ENCODE measurements at regions not wholly inside any gene's neighbourhood (a gene's known extent, or its start where the extent isn't known, plus 50 kb on each side); places are given as distances from the start of the nearest gene placed in this dataset.

DNA sequence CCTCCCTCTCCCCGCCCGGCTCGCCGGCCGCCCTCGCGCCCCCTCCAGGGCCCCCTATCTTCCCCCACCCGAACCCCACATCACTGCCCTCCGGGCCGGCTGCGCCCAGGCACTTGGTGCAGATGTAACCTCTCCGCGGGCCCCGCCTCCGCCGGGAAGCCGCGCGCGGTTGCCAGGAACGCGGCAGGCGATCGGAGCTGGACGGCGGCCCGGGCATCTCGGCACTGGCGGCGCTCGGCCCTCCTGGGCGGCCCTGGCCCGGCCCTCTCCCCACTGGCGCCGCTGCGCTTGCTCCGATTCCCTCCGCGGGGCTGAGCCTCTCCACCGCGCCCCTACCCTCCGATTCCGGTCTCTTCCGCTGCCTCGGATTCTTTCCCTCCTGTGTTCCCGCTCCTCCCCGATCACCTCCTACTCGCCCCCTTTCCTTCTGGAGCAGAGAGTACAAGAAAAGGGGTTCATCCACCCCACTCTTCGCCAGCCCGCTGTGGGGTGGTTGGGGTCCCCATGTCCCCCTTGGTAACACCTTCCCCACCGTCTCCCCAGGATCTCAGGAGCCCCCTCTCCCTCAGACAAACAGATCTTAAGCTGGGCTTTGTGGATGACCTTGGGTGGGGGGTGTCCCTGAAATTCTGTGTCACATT, 70.6 kb downstream of the C9orf50 start:
- TF ChIP-seq GATA3 (IDR thresholded peaks at IDR 0.05; ENCODE audit: low read depth, low read length): no peak
- no peak for TF ChIP-seq GATA2 (IDR thresholded peaks at IDR 0.05; ENCODE audit: low read depth, low read length)

GRCh38 chr9:129549684-129550083, 71.2 kb downstream of the C9orf50 start:
- no peak for TF ChIP-seq GATA2 (IDR thresholded peaks at IDR 0.05; ENCODE audit: low read depth, low read length)
- no peak for TF ChIP-seq GATA3 (IDR thresholded peaks at IDR 0.05; ENCODE audit: low read depth, low read length)

- TF ChIP-seq GATA2 (IDR thresholded peaks at IDR 0.05; ENCODE audit: low read depth, low read length): no peak
- no peak for TF ChIP-seq GATA3 (IDR thresholded peaks at IDR 0.05; ENCODE audit: low read depth, low read length)
Observed at GRCh38 chr9:129549139-129549538, 71.8 kb downstream of the C9orf50 start.

DNA sequence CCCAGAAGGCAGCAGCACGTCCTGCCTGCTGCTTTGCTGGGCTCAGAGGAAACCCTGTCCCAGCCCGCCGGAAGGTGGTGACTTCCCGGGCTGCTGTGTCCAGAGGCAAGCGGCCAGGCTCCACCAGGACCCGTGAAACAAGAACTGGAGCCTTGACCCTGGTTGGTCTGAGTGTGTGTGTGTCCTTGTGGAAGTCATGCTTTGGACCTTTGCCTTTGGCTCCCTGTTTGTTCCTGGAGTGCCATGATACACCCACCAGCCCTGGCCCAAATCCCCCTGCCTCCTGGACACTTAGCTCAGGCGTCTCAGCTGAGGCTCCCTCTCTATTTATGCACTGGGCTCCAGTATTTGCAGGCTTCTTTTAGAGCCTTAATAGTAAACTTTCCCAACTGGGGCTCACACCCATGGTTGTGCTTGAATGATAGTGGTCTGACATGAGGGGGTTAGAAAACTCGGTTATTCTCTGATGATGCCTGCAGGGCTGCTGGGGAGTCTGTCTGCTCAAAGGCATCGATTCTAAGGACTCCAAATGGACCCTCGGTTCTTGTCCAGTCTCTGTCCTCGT, 72.2 kb downstream of the C9orf50 start:
- no peak for TF ChIP-seq GATA2 (IDR thresholded peaks at IDR 0.05; ENCODE audit: low read depth, low read length)

GRCh38 chr9:129547869-129548570, 72.9 kb downstream of the C9orf50 start:
- no peak for TF ChIP-seq GATA3 (IDR thresholded peaks at IDR 0.05; ENCODE audit: low read depth, low read length)
- TF ChIP-seq GATA2 (IDR thresholded peaks at IDR 0.05; ENCODE audit: low read depth, low read length): no peak

DNA sequence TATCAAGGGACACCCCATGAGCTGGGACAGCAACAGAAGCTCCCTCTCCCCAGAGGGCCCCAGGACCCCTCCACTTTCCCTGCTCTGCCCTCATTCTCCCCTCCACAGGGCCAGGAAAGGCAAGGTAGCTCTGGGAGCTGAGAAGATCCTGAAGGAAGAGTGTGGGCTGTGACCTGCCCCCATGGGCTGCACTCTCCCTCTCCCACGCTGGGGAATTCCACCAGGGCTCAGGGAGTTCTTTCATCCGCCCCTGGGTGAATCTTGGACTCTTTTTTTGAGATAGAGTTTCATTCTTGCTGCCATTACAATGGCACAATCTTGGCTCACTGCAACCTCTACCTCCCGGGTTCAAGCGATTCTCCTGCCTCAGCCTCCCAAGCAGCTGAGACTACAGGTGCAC, 73.8 kb downstream of the C9orf50 start:
- no peak for TF ChIP-seq GATA3 (IDR thresholded peaks at IDR 0.05; ENCODE audit: low read depth, low read length)
- TF ChIP-seq GATA2 (IDR thresholded peaks at IDR 0.05; ENCODE audit: low read depth, low read length): no peak

DNA sequence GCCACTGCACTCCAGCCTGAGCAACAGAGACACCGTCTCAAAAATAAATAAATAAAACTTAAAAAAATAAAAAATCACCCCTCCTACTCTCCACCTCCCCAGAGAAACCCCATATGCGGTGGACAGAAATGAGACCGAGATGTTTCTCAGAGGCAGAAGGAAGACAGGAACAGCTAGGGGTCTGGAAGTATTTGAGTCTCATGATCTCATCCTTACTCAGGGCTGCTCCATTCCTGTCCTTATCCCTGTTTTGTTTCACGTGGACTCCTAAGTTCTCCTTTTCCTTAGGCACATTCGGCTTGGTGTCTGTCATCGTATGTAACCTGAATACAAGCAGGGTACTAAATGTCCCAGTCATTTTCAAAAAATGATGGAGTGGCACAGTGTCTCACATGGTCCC, 76.1 kb downstream of the C9orf50 start:
- TF ChIP-seq GATA3 (IDR thresholded peaks at IDR 0.05; ENCODE audit: low read depth, low read length) (no peak), GATA2 (IDR thresholded peaks at IDR 0.05; ENCODE audit: low read depth, low read length) (no peak)

GRCh38 chr9:129542741-129543140, 78.2 kb downstream of the C9orf50 start:
- TF ChIP-seq GATA3 (IDR thresholded peaks at IDR 0.05; ENCODE audit: low read depth, low read length) (no peak), GATA2 (IDR thresholded peaks at IDR 0.05; ENCODE audit: low read depth, low read length) (no peak)

GRCh38 chr9:129541270-129541669, 79.6 kb downstream of the C9orf50 start:
- TF ChIP-seq GATA3 (IDR thresholded peaks at IDR 0.05; ENCODE audit: low read depth, low read length) (no peak), GATA2 (IDR thresholded peaks at IDR 0.05; ENCODE audit: low read depth, low read length) (no peak)

DNA sequence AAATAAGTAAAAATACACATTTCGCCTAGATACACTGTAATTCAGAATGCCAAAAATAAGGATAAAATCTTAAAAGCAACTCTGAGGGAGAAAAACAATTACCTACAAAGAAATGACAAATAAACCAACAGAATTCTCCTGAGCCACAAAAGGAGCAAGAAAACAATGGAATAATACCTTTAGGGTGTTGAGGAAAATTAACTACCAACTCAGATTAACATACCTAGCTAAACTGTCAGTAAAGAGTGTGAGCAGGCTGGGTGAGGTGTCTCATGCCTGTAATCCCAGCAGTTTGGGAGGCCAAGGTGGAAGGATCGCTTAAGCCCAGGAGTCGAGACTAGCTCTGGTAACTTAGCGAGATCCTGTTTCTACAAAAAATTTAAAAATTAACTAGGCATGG, 81.5 kb downstream of the C9orf50 start:
- TF ChIP-seq GATA3 (IDR thresholded peaks at IDR 0.05; ENCODE audit: low read depth, low read length) (no peak), GATA2 (IDR thresholded peaks at IDR 0.05; ENCODE audit: low read depth, low read length) (no peak)

GRCh38 chr9:129525656-129526196, 95.2 kb downstream of the C9orf50 start:
- TF ChIP-seq GATA2 (IDR thresholded peaks at IDR 0.05; ENCODE audit: low read depth, low read length) (no peak), GATA3 (IDR thresholded peaks at IDR 0.05; ENCODE audit: low read depth, low read length) (no peak)

GRCh38 chr9:129524582-129525270, 96.2 kb downstream of the C9orf50 start:
- TF ChIP-seq GATA3 (IDR thresholded peaks at IDR 0.05; ENCODE audit: low read depth, low read length) (no peak), GATA2 (IDR thresholded peaks at IDR 0.05; ENCODE audit: low read depth, low read length) (no peak)

DNA sequence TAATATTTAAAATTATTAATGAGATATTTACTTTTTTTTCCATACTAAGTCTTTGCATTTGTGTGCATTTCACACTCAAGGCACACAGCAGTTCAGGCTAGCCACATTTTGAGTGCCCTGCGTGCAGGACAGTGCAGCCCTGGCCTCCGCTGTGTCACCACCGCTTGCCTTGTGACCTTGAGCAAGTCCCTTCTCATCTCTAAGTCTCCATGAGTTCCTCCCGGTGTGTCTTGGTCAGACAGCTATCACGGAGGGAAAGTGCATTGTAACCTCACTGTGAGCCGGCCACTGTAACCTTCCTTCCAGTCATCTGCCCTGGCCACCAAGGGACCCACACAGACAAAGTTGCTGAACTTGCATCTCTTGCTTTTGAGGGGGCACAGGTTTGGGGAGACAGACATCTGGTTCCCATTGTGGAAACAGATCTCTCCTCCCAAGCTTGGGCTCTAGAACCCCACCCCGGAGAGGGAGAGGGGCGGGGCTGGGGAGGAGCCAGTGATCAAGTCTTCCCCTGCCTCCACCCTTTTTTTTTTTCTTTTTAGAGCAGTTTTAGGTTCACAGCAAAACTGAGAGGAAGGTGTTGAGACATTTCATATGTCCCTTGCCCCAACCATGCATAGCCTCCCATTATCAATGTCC, 96.8 kb downstream of the C9orf50 start:
- TF ChIP-seq GATA2 (IDR thresholded peaks at IDR 0.05; ENCODE audit: low read depth, low read length) (no peak), GATA3 (IDR thresholded peaks at IDR 0.05; ENCODE audit: low read depth, low read length) (no peak)

GRCh38 chr9:129522351-129522750, 98.5 kb downstream of the C9orf50 start:
- TF ChIP-seq GATA2 (IDR thresholded peaks at IDR 0.05; ENCODE audit: low read depth, low read length): no peak
- TF ChIP-seq GATA3 (IDR thresholded peaks at IDR 0.05; ENCODE audit: low read depth, low read length): no peak

All from SH-SY5Y (cell line).